ENCODE measurements at regions not wholly inside any gene's neighbourhood (a gene's known extent, or its start where the extent isn't known, plus 50 kb on each side); places are given as distances from the start of the nearest gene placed in this dataset.

GRCh38 chr5:158285698-158286097 lies 426.8 kb upstream of the CLINT1 start:
- DNase-seq = no peak

GRCh38 chr5:158284242-158284641 lies 425.3 kb upstream of the CLINT1 start:
- no peak for DNase-seq

- no peak for DNase-seq
Measured at GRCh38 chr5:158283397-158283796, 424.5 kb upstream of the CLINT1 start.

GRCh38 chr5:158278216-158278925 lies 419.4 kb upstream of the CLINT1 start:
- no peak for DNase-seq

- DNase-seq = no peak
Measured at GRCh38 chr5:158277276-158277675, 418.3 kb upstream of the CLINT1 start.

- DNase-seq = no peak
Measured at GRCh38 chr5:158276692-158277091, 417.7 kb upstream of the CLINT1 start.

GRCh38 chr5:158275511-158275910 lies 416.6 kb upstream of the CLINT1 start:
- DNase-seq = no peak

GRCh38 chr5:158273035-158273434 lies 414.1 kb upstream of the CLINT1 start:
- DNase-seq = no peak

GRCh38 chr5:158272409-158272808 lies 413.5 kb upstream of the CLINT1 start:
- DNase-seq = no peak

- DNase-seq = no peak
Measured at GRCh38 chr5:158270996-158271554, 412.1 kb upstream of the CLINT1 start.

- DNase-seq = no peak
Measured at GRCh38 chr5:158268286-158268685, 409.3 kb upstream of the CLINT1 start.

- no peak for DNase-seq
Measured at GRCh38 chr5:158267228-158267627, 408.3 kb upstream of the CLINT1 start.

- no peak for DNase-seq
Measured at GRCh38 chr5:158265931-158266700, 407.2 kb upstream of the CLINT1 start.

- no peak for DNase-seq
Measured at GRCh38 chr5:158265346-158265745, 406.4 kb upstream of the CLINT1 start.

GRCh38 chr5:158264264-158264663 lies 405.3 kb upstream of the CLINT1 start:
- DNase-seq = no peak

GRCh38 chr5:158261674-158262367 lies 402.9 kb upstream of the CLINT1 start:
- no peak for DNase-seq

- no peak for DNase-seq
Measured at GRCh38 chr5:158256096-158256495, 397.2 kb upstream of the CLINT1 start.

GRCh38 chr5:158255609-158256008 lies 396.7 kb upstream of the CLINT1 start:
- DNase-seq = no peak

- DNase-seq = no peak
Measured at GRCh38 chr5:158246661-158247060, 387.7 kb upstream of the CLINT1 start.

- DNase-seq = no peak
Measured at GRCh38 chr5:158245513-158245912, 386.6 kb upstream of the CLINT1 start.

GRCh38 chr5:158244882-158245281 lies 385.9 kb upstream of the CLINT1 start:
- DNase-seq = no peak

GRCh38 chr5:158236511-158237335 lies 377.8 kb upstream of the CLINT1 start:
- DNase-seq = no peak

- no peak for DNase-seq
Measured at GRCh38 chr5:158235159-158235547, 376.2 kb upstream of the CLINT1 start.

Data from CD4-positive, alpha-beta T cell treated with Interferon gamma for 1 hour (primary cell).